Vagina (tissue), 2 donors: ENCODE measurements at regions not wholly inside any gene's neighbourhood (a gene's known extent, or its start where the extent isn't known, plus 50 kb on each side); places are given as distances from the start of the nearest gene placed in this dataset.

Experiments
- CTCF ChIP-seq, 3 experiments: fragments of 450-650 bp in 2 of 3; fragments of 200-600 bp in 1 of 3; sonication (generic) in 1 of 3; IDR thresholded peaks; one replicate each; pipeline ENCODE4 v1.5.1; 2017 to 2019; ENCODE audit warnings: antibody characterized with exemption in 3 of 3, mild to moderate bottlenecking in 2 of 3, moderate library complexity in 2 of 3
- POLR2AphosphoS5 ChIP-seq, 2 donors: sonication (generic); formaldehyde crosslinking; IDR thresholded peaks; one replicate each; pipeline ENCODE4 v1.9.0; 2017; ENCODE audit warnings: antibody characterized with exemption in 2 of 2, mild to moderate bottlenecking in 2 of 2, low read depth in 1 of 2; ENCODE audit not compliant: insufficient read depth in 1 of 2

- TF ChIP-seq CTCF (IDR thresholded peaks at IDR 0.05) (no peak), POLR2AphosphoS5 (IDR thresholded peaks at IDR 0.05; ENCODE audit: insufficient read depth in 1 of 2, low read depth in 1 of 2) (no peak)
These were observed 53.4 kb upstream of the SETBP1 start for GRCh38 chr18:44627280-44627679.
